ENCODE measurements at regions not wholly inside any gene's neighbourhood (a gene's known extent, or its start where the extent isn't known, plus 50 kb on each side); places are given as distances from the start of the nearest gene placed in this dataset.
"Not testable (repeated sequence)": the region's sequence is repeated elsewhere in the genome, so short reads cannot be mapped to it uniquely, and the experiment has no call there.

DNA sequence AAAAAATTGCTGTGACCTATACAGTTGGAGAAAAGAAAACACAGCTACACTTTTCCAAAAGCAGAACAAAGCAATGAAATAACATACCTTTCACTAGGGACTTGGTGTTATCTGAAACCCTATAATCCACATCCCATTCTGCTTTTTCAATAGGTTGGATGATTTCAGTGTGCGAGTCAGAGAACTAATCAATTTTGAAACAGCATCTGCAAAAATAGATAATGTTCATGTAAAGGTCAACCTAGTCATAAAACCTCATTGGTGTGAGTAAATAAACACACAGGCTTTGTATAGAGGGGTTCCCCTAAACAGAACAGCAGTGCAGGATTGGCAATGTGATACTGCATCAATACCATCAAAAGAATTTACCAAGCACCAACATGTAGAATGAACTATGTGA is 173.0 kb upstream of the G2E3 start:
- Mint-ChIP-seq H3K27ac (no peak overlapping the region), H3K4me1 (ENCODE audit: low read depth) (peaks cover 2% of the 10 kb centered on the region), H3K9me3 (no peaks in the 10 kb centered on the region), H3K4me3 (no peak overlapping the region), H3K27me3 (ENCODE audit: low read depth) (peaks cover 12% of the 10 kb centered on the region), H3K36me3 (ENCODE audit: low read depth) (no peaks in the 10 kb centered on the region)
- CTCF ChIA-PET = no interaction called here
- intact Hi-C loops (cut with micrococcal nuclease) = no loop called here
- DNase-seq = no peak

DNA sequence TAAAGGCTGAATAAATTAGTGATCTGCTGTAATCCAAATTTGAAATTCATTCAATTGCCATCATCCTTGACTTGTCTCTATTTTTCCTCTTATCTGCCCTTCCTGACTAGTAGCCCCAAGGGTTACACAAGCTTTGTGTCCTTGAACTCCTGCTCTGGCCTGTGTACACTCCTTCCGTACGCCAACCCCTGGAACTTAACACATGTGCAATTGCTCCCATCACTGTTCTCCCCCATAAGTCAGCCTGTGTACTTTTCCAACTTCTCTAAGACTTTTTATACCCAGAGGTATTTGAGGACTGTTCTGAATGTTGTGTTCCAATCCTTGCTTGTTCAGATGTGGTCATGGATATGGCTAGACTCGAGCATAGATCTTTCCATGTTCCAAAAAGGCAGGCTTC is 171.1 kb upstream of the G2E3 start:
- peaks cover 2% of the 10 kb centered on the region for H3K4me1 Mint-ChIP-seq (ENCODE audit: low read depth)
- no peak overlapping the region for H3K4me3 Mint-ChIP-seq
- H3K27me3 Mint-ChIP-seq (ENCODE audit: low read depth) = peaks cover 12% of the 10 kb centered on the region
- CTCF ChIA-PET = no interaction called here
- no peak overlapping the region for H3K27ac Mint-ChIP-seq
- DNase-seq = no peak
- intact Hi-C loops (cut with micrococcal nuclease) = no loop called here
- no peaks in the 10 kb centered on the region for H3K36me3 Mint-ChIP-seq (ENCODE audit: low read depth)
- H3K9me3 Mint-ChIP-seq = no peaks in the 10 kb centered on the region

DNA sequence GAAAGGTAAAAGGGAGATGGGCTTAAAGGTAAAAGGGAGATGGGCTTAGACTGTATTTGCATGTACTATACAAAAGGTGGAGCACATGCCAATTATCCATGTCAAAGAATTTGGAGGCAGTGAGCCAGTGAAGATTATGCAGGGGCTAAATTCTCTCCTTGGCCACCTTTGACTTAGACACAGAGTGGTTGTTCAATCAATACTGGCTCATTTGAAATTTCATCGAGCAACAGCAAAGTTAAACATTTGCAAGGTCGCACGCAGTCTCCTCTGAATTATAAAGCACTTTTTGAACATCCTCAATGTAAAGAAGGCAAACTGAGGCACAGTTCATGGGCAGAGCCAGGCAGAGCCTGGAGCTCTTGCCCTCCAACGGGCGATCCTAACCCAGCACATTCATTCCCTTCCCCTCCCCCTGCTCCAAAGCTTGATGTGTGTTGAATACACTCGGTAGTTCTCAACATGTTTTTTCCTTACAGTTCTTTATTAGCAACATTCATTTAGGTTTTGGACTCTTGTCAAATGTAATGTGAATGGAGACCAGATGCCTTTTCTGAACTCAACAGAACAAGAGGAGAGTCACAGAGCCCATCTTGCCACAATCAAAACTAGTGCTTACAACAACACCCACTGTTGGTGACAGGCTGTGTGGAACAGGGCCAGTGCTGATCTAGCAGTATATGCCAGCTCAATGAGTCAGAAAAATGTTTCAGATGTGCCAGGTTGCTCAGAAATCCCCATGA is 169.7 kb upstream of the G2E3 start:
- Mint-ChIP-seq H3K4me1 (ENCODE audit: low read depth) (peaks cover 2% of the 10 kb centered on the region), H3K9me3 (no peaks in the 10 kb centered on the region), H3K36me3 (ENCODE audit: low read depth) (no peaks in the 10 kb centered on the region), H3K4me3 (no peak overlapping the region), H3K27me3 (ENCODE audit: low read depth) (peaks cover 6% of the 10 kb centered on the region), H3K27ac (no peak overlapping the region)
- no peak for DNase-seq
- intact Hi-C loops (cut with micrococcal nuclease) = no loop called here
- CTCF ChIA-PET = interaction anchor here (1.2 kb wide), 1 partner anchor 14 kb away, joined by 3 read pairs; no protein-coding TSS in a partner anchor

DNA sequence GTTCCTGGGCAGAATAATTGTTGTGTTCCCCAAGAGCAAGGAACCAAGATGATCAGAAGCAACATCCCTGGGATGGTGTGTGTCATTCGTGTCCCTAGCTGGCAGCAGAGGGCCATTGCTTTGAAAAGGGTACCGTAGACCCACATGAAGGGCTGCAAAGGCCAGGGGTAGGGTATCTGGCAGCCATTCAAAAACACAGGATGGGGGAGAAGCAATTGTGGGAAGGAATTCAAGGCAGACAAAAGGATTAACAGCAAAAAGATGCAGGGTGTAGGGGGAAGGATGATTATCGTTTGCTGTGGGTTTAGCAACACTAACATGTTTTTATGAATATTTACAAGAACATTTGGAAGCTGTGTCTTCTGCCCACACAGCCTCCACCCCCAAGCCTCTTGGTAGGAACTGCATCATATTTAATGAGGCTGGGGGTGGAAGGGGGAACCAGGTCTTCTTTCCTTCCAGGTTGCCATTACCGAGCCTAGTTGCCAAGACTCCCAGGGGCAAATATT is 169.0 kb upstream of the G2E3 start:
- H3K27ac Mint-ChIP-seq = no peak overlapping the region
- no peak overlapping the region for H3K4me3 Mint-ChIP-seq
- DNase-seq = no peak
- intact Hi-C loops (cut with micrococcal nuclease) = no loop called here
- peaks cover 2% of the 10 kb centered on the region for H3K4me1 Mint-ChIP-seq (ENCODE audit: low read depth)
- H3K36me3 Mint-ChIP-seq (ENCODE audit: low read depth) = no peaks in the 10 kb centered on the region
- peaks cover 2% of the 10 kb centered on the region for H3K27me3 Mint-ChIP-seq (ENCODE audit: low read depth)
- CTCF ChIA-PET = interaction anchor here (1.2 kb wide), 1 partner anchor 14 kb away, joined by 3 read pairs; no protein-coding TSS in a partner anchor
- H3K9me3 Mint-ChIP-seq = no peaks in the 10 kb centered on the region

DNA sequence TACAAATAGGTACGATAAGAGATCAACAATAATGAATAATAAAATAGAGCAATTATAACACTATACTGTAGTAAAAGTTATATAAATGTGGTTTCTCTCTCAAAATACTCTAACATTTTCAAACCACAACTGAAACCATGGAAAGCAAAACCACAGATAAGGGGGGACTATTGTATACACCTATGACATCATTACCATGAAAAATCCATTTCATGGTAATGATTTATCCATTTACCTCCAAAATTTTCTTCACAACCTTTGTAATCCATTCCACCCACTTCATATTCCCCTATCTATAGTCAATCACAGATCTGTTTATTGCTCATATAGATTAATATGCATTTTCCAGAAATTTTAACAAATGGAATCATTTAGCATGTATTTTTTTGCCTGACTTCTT is 163.9 kb upstream of the G2E3 start:
- no peak overlapping the region for H3K27ac Mint-ChIP-seq
- intact Hi-C loops (cut with micrococcal nuclease) = no loop called here
- no peaks in the 10 kb centered on the region for H3K4me1 Mint-ChIP-seq (ENCODE audit: low read depth)
- H3K27me3 Mint-ChIP-seq (ENCODE audit: low read depth) = peaks cover 3% of the 10 kb centered on the region
- H3K4me3 Mint-ChIP-seq = no peak overlapping the region
- no peaks in the 10 kb centered on the region for H3K36me3 Mint-ChIP-seq (ENCODE audit: low read depth)
- H3K9me3 Mint-ChIP-seq = no peaks in the 10 kb centered on the region
- CTCF ChIA-PET = no interaction called here
- DNase-seq = no peak

DNA sequence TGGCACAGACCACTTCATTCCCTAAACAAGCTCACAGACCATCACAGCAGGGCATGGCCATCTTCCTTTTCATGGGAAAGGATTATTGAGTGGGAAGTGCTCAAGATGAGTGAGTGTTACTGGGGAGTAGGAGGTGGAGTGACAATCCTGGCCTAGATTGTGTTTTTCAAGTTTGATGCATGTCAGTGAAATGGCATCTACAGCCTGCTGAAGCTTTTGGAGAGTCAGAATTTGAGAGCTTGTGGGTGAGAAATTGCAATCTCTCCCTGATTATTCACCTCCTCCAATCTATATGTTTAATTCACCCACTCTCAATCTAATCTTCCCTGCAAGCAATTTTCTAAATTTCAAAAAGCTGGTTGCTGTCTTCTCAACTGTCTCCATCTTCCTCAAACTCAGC is 156.1 kb upstream of the G2E3 start:
- Mint-ChIP-seq H3K36me3 (ENCODE audit: low read depth) (no peaks in the 10 kb centered on the region), H3K27ac (no peak overlapping the region), H3K27me3 (ENCODE audit: low read depth) (peaks cover 7% of the 10 kb centered on the region), H3K4me3 (no peak overlapping the region), H3K4me1 (ENCODE audit: low read depth) (no peaks in the 10 kb centered on the region), H3K9me3 (no peaks in the 10 kb centered on the region)
- intact Hi-C loops (cut with micrococcal nuclease) = no loop called here
- no peak for DNase-seq
- CTCF ChIA-PET = no interaction called here

DNA sequence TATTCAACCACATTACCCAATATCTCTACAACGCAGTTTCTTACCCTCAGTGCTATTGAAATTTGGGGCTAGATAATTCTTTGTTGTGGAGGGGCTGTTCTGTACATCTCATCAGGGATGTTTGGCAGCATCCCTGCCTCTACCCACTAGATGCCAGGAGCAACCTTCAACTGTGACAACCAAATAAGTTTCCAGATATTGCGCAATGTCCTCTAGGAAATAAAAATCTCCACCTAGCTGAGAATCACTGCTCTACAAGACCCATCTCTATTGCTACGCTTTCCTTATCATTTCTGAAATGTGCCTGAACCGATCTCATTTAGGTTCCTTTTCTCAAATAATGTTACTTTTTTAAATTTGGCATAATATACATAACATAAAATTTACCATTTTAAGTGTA is 155.2 kb upstream of the G2E3 start:
- no peak overlapping the region for H3K27ac Mint-ChIP-seq
- CTCF ChIA-PET = interaction anchor here (1.2 kb wide), 1 partner anchor 10 kb away, joined by 3 read pairs; no protein-coding TSS in a partner anchor
- intact Hi-C loops (cut with micrococcal nuclease) = no loop called here

DNA sequence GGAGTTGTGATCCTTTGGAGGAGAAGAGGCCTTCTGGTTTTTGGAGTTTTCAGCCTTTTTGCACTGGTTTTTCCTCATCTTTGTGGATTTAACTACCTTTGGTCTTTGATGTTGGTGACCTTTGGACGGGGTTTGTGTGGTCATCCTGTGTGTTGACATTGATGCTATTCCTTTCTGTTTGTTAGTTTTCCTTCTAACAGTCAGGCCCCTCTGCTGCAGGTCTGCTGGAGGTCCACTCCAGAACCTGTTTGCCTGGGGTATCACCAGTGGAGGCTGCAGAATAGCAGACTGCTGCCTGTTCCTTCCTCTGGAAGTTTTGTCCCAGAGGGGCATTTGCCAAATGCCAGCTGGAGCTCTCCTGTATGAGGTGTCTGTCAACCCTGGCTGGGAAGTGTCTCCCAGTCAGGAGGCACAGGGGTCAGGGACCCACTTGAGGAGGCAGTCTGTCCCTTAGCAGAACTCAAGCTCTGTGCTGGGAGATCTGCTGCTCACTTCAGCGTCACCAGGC is 149.4 kb upstream of the G2E3 start:
- CTCF ChIA-PET; intact Hi-C loops (cut with micrococcal nuclease); H3K27me3 Mint-ChIP-seq (ENCODE audit: low read depth); H3K4me1 Mint-ChIP-seq (ENCODE audit: low read depth); H3K9me3 Mint-ChIP-seq; DNase-seq; H3K27ac Mint-ChIP-seq; H3K4me3 Mint-ChIP-seq; H3K36me3 Mint-ChIP-seq (ENCODE audit: low read depth): not testable (repeated sequence)

More for the DNA sequence above, 155.2 kb upstream of the G2E3 start:
- H3K4me1 Mint-ChIP-seq (ENCODE audit: low read depth) = no peaks in the 10 kb centered on the region
- H3K4me3 Mint-ChIP-seq = no peak overlapping the region
- H3K27me3 Mint-ChIP-seq (ENCODE audit: low read depth) = peaks cover 7% of the 10 kb centered on the region
- H3K9me3 Mint-ChIP-seq = no peaks in the 10 kb centered on the region
- H3K36me3 Mint-ChIP-seq (ENCODE audit: low read depth) = no peaks in the 10 kb centered on the region
- DNase-seq = no peak

DNA sequence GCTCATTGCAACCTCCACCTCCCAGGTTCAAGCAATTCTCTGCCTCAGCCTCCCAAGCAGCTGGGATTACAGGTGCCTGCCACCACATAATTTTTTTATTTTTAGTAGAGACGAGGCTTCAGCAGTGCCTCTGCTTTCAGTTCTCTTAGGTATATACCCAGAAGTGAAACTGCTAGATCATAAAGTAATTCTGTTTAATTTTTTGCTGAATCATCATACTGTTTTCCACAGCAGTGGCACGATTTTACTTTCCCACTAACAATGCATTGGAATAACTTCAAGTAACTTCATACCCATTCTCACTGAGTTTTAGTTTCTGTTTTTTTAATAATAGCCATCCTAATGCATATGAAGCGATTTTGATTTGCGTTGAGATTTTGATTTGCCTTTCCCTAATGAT is 148.0 kb upstream of the G2E3 start:
- Mint-ChIP-seq H3K27ac (no peak overlapping the region), H3K4me3 (no peak overlapping the region), H3K4me1 (ENCODE audit: low read depth) (no peaks in the 10 kb centered on the region), H3K36me3 (ENCODE audit: low read depth) (no peaks in the 10 kb centered on the region), H3K9me3 (no peaks in the 10 kb centered on the region), H3K27me3 (ENCODE audit: low read depth) (peaks cover 4% of the 10 kb centered on the region)
- no peak for DNase-seq
- intact Hi-C loops (cut with micrococcal nuclease) = no loop called here
- CTCF ChIA-PET = no interaction called here

DNA sequence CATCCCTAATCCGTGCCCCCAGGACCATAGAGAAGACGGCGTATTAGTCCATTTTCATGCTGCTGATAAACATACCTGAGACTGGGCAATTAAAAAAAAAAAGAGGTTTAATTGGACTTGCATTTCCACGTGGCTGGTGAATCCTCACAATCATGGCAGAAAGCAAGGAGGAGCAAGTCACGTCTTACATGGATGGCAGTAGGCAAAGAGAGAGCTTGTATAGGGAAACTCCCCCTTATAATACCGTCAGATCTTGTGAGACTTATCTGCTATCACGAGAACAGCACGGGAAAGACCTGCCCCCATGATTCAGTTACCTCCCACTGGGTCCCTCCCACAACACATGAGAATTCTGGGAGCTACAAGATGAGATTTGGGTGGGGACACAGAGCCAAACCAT is 145.8 kb upstream of the G2E3 start:
- DNase-seq; H3K4me3 Mint-ChIP-seq; H3K27me3 Mint-ChIP-seq (ENCODE audit: low read depth); H3K36me3 Mint-ChIP-seq (ENCODE audit: low read depth); H3K27ac Mint-ChIP-seq; intact Hi-C loops (cut with micrococcal nuclease); H3K9me3 Mint-ChIP-seq; H3K4me1 Mint-ChIP-seq (ENCODE audit: low read depth): not testable (repeated sequence)
- CTCF ChIA-PET = interaction anchor here (0.7 to 1.1 kb wide), 2 partner anchors 9 to 310 kb away, joined by 3 read pairs; no protein-coding TSS in a partner anchor

DNA sequence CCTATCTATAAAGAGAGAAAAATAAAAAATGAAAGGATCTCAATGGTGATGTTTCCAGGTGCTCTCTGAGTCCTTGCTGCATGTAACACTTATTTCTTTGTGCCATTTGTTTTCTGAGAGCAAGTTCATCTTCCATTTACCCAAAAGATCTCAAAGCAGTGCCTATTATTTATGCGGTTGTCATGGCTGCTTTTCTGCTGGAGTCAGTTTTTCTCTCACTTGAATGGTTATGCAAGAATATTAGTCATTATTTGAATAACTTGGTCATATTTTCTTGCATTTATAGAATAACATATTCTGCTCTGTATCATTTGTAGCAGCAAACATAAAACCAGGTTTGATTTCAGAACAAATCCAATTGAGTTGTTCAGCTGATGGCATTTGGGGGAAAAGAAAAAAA is 141.8 kb upstream of the G2E3 start:
- no peak for DNase-seq
- CTCF ChIA-PET = interaction anchor here (0.6 kb wide), 1 partner anchor 584 kb away, joined by 6 read pairs; no protein-coding TSS in a partner anchor
- Mint-ChIP-seq H3K4me3 (no peak overlapping the region), H3K4me1 (ENCODE audit: low read depth) (no peaks in the 10 kb centered on the region), H3K27ac (no peak overlapping the region), H3K27me3 (ENCODE audit: low read depth) (peaks cover 2% of the 10 kb centered on the region), H3K9me3 (no peaks in the 10 kb centered on the region), H3K36me3 (ENCODE audit: low read depth) (no peaks in the 10 kb centered on the region)
- intact Hi-C loops (cut with micrococcal nuclease) = no loop called here

DNA sequence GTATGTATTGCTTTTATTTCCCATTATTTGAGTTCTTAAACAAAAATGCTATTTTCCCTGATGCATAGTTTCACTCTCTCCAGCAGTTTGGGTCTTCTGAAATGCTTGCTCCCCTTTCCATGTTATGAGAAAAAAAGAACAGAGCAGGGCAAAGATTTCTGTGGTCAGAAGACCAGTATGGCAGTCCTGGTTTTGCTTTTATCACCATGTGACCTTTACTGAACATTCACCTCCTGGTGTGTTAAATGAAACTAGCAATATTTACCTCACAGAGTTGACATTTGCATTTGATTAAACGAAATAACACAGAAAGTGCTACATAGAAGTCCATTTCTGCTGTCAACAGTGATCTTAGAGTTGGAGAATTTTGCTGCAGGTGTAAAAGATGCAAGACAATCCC is 141.0 kb upstream of the G2E3 start:
- Mint-ChIP-seq H3K36me3 (ENCODE audit: low read depth) (no peaks in the 10 kb centered on the region), H3K27me3 (ENCODE audit: low read depth) (peaks cover 2% of the 10 kb centered on the region), H3K4me1 (ENCODE audit: low read depth) (no peaks in the 10 kb centered on the region), H3K9me3 (no peaks in the 10 kb centered on the region), H3K27ac (no peak overlapping the region), H3K4me3 (no peak overlapping the region)
- no peak for DNase-seq
- intact Hi-C loops (cut with micrococcal nuclease) = no loop called here
- CTCF ChIA-PET = no interaction called here

DNA sequence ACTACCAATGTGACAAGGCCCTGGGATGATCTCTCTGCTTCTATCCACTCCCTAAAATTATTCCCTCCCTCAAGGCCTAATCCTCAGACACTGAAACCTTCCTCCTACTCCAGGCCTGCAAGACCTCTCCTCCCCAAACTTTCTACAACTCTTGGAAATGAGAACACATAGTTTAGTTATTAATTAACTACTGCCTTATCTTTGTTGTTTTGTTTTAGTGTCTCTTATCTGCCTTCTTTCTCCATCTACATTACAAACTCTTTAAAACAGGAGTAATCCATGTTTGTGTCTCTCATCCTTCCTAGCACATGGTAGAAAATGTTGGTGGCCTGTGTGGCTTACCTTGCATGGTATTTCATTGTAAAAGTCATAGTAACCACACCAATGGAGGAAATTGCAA is 139.9 kb upstream of the G2E3 start:
- Mint-ChIP-seq H3K9me3 (no peaks in the 10 kb centered on the region), H3K4me3 (no peak overlapping the region), H3K27ac (no peak overlapping the region), H3K4me1 (ENCODE audit: low read depth) (no peaks in the 10 kb centered on the region), H3K27me3 (ENCODE audit: low read depth) (peaks cover 8% of the 10 kb centered on the region), H3K36me3 (ENCODE audit: low read depth) (no peaks in the 10 kb centered on the region)
- CTCF ChIA-PET = no interaction called here
- intact Hi-C loops (cut with micrococcal nuclease) = no loop called here
- no peak for DNase-seq
